OCI-LY3 (cell line): ENCODE measurements at regions not wholly inside any gene's neighbourhood (a gene's known extent, or its start where the extent isn't known, plus 50 kb on each side); places are given as distances from the start of the nearest gene placed in this dataset.

Source experiments
- H2AFZ ChIP-seq: fragments of 200-600, 300-600 bp; shearing (Covaris generic); 2 replicates; pipeline ENCODE4 v1.6.0; 2014; ENCODE audit warnings: antibody characterized with exemption, low read depth, low read length
- H3K27ac ChIP-seq: fragments of 200-600, 300-600 bp; sonication (generic); 2 replicates; pipeline ENCODE4 v1.5.1; 2014; ENCODE audit warnings: mild to moderate bottlenecking, low read length, moderate library complexity, mixed read lengths
- H3K27me3 ChIP-seq: fragments of 200-600, 300-600 bp; sonication (generic); 2 replicates; pipeline ENCODE4 v1.6.1; 2014; ENCODE audit warnings: low read depth, low read length, mixed read lengths
- H3K36me3 ChIP-seq: fragments of 200-600, 300-600 bp; sonication (generic); replicated peaks from 2 replicates; pipeline ENCODE3; 2014; ENCODE audit warnings: low read depth, low read length, mixed read lengths
- H3K4me1 ChIP-seq: fragments of 300-600, 200-600 bp; sonication (generic); 2 replicates; pipeline ENCODE4 v1.6.1; 2014; ENCODE audit warnings: low read length, mixed read lengths
- H3K4me2 ChIP-seq: fragments of 200-600, 300-600 bp; sonication (generic); 2 replicates; pipeline ENCODE4 v1.6.1; 2014; ENCODE audit warnings: low read length, mixed read lengths
- H3K4me3 ChIP-seq: fragments of 300-600, 200-600 bp; sonication (generic); 2 replicates; pipeline ENCODE4 v1.5.1; 2014; ENCODE audit warnings: antibody characterized with exemption, mild to moderate bottlenecking, low read length, moderate library complexity
- H3K79me2 ChIP-seq: fragments of 300-600, 200-600 bp; shearing (Covaris generic); 2 replicates; pipeline ENCODE4 v1.6.1; 2014; ENCODE audit warnings: mild to moderate bottlenecking, low read length, mixed read lengths
- H3K9ac ChIP-seq: fragments of 300-600, 200-600 bp; shearing (Covaris generic); 2 replicates; pipeline ENCODE4 v1.6.0; 2014; ENCODE audit warnings: mild to moderate bottlenecking, low read length, moderate library complexity
- H3K9me3 ChIP-seq: fragments of 200-600, 300-600 bp; shearing (Covaris generic); 2 replicates; pipeline ENCODE4 v1.6.1; 2014; ENCODE audit warnings: low read length, mixed read lengths; ENCODE audit not compliant: insufficient read depth
- H4K20me1 ChIP-seq: fragments of 200-600, 300-600 bp; sonication (generic); 2 replicates; pipeline ENCODE4 v1.6.1; 2016; ENCODE audit warnings: low read length, mixed read lengths; ENCODE audit not compliant: insufficient read depth
- CTCF ChIP-seq: fragments of 200-600, 300-600 bp; sonication (generic); IDR thresholded peaks from 2 replicates; pipeline ENCODE4 v1.5.1; 2014; ENCODE audit warnings: antibody characterized with exemption, low read length, low read depth
- EZH2phosphoT487 ChIP-seq: fragments of 200-600 bp; shearing (Covaris generic); IDR thresholded peaks from 2 replicates; pipeline ENCODE4 v1.6.1; 2018; ENCODE audit warnings: antibody characterized with exemption, mixed run types, low read depth

DNA sequence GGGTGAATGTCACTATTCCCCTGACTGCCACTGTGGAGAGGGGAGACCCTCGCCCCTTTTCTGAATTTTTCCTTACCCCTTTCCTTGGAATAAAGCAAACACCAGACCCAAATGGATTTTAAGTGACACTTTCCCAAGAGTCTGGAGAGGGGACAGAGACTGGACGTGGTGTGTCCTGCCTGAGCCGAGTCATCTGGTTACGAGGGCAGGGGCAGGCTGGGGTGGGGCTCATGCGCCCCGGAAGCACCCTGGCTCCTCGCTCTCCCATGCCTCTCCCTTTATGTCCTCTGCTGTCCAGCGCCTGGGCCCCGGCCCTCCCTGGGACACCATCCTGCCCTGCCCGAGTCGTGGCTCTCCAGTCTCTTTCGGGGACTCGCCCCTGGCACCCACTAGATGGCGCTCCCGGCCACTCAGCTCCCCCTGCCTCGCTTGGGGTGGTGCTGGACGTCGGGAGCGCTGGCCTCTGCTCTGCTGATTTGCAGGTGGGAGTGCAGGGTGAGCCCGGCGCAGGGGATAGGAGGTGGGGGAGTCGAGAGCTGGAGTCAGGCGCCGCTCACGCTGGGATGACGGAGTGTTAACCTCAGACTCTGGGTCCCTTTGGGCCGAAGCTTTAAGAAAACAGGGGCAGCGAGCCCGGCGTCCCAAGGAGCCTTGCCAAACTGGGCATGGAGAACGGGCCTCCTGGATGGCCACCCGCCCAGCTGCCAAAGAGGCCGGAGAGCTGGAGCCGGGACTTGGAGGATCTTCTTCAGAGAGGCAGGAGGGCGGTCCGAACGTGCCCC, 89.8 kb downstream of the RPS6KA4 start:
- Histone ChIP-seq H3K4me3 (peak overlapping the region; percentile 79), H3K4me1 (peaks cover 27% of the 10 kb centered on the region), H2AFZ (peak overlapping the region; percentile 68)

GRCh38 chr11:64449381-64450167, 90.6 kb downstream of the RPS6KA4 start:
- Histone ChIP-seq H3K4me1 (peaks cover 27% of the 10 kb centered on the region), H4K20me1 (no peaks in the 10 kb centered on the region), H3K36me3 (no peaks in the 10 kb centered on the region), H3K4me3 (peak overlapping the region; percentile 79), H2AFZ (peak overlapping the region; percentile 68), H3K79me2 (no peaks in the 10 kb centered on the region), H3K27ac (0 out of 2 replicates have a peak overlapping the region, but pooled peaks have one; percentile 17), H3K9me3 (no peaks in the 10 kb centered on the region), H3K9ac (peak overlapping the region; percentile 80), H3K4me2 (peak overlapping the region; percentile 92), H3K27me3 (0 out of 2 replicates have a peak, but pooled peaks cover 4% of the 10 kb centered on the region)
- TF ChIP-seq CTCF (peak; percentile 90), EZH2phosphoT487 (no peak)

More for the DNA sequence above, 89.8 kb downstream of the RPS6KA4 start:
- Histone ChIP-seq H4K20me1 (no peaks in the 10 kb centered on the region), H3K27me3 (0 out of 2 replicates have a peak, but pooled peaks cover 4% of the 10 kb centered on the region), H3K27ac (peak overlapping the region; percentile 61), H3K9me3 (no peaks in the 10 kb centered on the region), H3K9ac (peak overlapping the region; percentile 80), H3K36me3 (no peaks in the 10 kb centered on the region), H3K79me2 (no peaks in the 10 kb centered on the region), H3K4me2 (peak overlapping the region; percentile 92)
- TF ChIP-seq CTCF: peak; percentile 94
- no peak for TF ChIP-seq EZH2phosphoT487

DNA sequence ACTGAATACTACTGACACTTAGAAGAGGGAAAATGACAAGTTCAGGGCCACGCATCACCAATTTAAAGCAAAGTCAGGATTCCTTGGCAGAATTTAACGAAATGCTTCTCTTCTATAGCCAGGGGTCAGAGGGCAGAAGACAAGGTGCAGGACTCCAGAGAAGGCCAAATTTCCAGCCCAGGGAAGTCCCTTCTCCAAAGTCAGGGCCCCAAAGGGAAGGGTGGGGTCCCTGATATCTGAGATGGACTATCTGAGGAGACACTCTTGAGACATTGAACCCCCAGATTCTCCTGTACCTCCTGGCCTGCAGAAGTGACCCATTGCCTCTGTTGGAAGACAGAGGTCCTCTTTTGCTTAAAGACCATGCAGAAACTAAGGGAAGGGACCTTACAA, 91.2 kb downstream of the RPS6KA4 start:
- Histone ChIP-seq H3K9ac (no peak overlapping the region), H2AFZ (peak overlapping the region; percentile 63; the same call in 1 of the 2 replicates)

GRCh38 chr11:64451856-64452255, 92.9 kb downstream of the RPS6KA4 start:
- 0 out of 2 replicates have a peak, but pooled peaks cover 4% of the 10 kb centered on the region for H3K27me3 ChIP-seq
- no peak overlapping the region for H2AFZ ChIP-seq
- H3K4me2 ChIP-seq: no peak overlapping the region
- no peaks in the 10 kb centered on the region for H4K20me1 ChIP-seq
- no peaks in the 10 kb centered on the region for H3K79me2 ChIP-seq
- no peak overlapping the region for H3K4me3 ChIP-seq
- no peak for TF ChIP-seq CTCF
- no peak for TF ChIP-seq EZH2phosphoT487
- peaks cover 27% of the 10 kb centered on the region for H3K4me1 ChIP-seq
- H3K9ac ChIP-seq: no peak overlapping the region
- no peaks in the 10 kb centered on the region for H3K36me3 ChIP-seq
- H3K9me3 ChIP-seq: no peaks in the 10 kb centered on the region
- no peak overlapping the region for H3K27ac ChIP-seq

More for the DNA sequence above, 91.2 kb downstream of the RPS6KA4 start:
- Histone ChIP-seq H3K27me3 (0 out of 2 replicates have a peak, but pooled peaks cover 4% of the 10 kb centered on the region), H3K9me3 (no peaks in the 10 kb centered on the region), H3K36me3 (no peaks in the 10 kb centered on the region), H3K79me2 (no peaks in the 10 kb centered on the region), H3K4me2 (peak overlapping the region; percentile 92), H3K4me1 (peaks cover 27% of the 10 kb centered on the region), H4K20me1 (no peaks in the 10 kb centered on the region), H3K4me3 (peak overlapping the region; percentile 79), H3K27ac (no peak overlapping the region)
- TF ChIP-seq EZH2phosphoT487: no peak
